HEK293 (cell line): ENCODE measurements at regions not wholly inside any gene's neighbourhood (a gene's known extent, or its start where the extent isn't known, plus 50 kb on each side); places are given as distances from the start of the nearest gene placed in this dataset.

ENCODE experiments used
- ATF2 ChIP-seq: fragments of 450-650 bp; formaldehyde crosslinking; IDR thresholded peaks from 2 replicates; pipeline ENCODE4 v1.5.1; 2016; ENCODE audit warnings: missing biosample characterization, missing genetic modification characterization, low read depth
- BCL11A ChIP-seq: fragments of 450-650 bp; formaldehyde crosslinking; IDR thresholded peaks from 2 replicates; pipeline ENCODE4 v1.5.1; 2016; ENCODE audit warnings: low read depth, missing biosample characterization, missing genetic modification characterization
- CTCF ChIP-seq: fragments of 450-650 bp; formaldehyde crosslinking; IDR thresholded peaks from 2 replicates; pipeline ENCODE4 v1.5.1; 2016; ENCODE audit warnings: missing biosample characterization, missing genetic modification characterization
- KLF1 ChIP-seq: fragments of 450-650 bp; formaldehyde crosslinking; IDR thresholded peaks from 2 replicates; pipeline ENCODE4 v1.5.1; 2016; ENCODE audit warnings: missing biosample characterization, missing genetic modification characterization
- KLF10 ChIP-seq: fragments of 450-650 bp; IDR thresholded peaks from 2 replicates; pipeline ENCODE4 v1.5.1; 2018; ENCODE audit warnings: missing biosample characterization, mild to moderate bottlenecking, missing genetic modification characterization
- PRDM6 ChIP-seq: fragments of 450-650 bp; formaldehyde crosslinking; IDR thresholded peaks from 2 replicates; pipeline ENCODE4 v1.5.1; 2017; ENCODE audit warnings: missing biosample characterization, missing genetic modification characterization
- SALL2 ChIP-seq: fragments of 450-650 bp; formaldehyde crosslinking; IDR thresholded peaks from 2 replicates; pipeline ENCODE4 v1.5.0; 2017; ENCODE audit warnings: missing biosample characterization, mild to moderate bottlenecking, missing genetic modification characterization, borderline replicate concordance
- SP7 ChIP-seq: fragments of 450-650 bp; formaldehyde crosslinking; IDR thresholded peaks from 2 replicates; pipeline ENCODE4 v1.5.1; 2016; ENCODE audit warnings: missing biosample characterization, missing genetic modification characterization
- TCF7L2 ChIP-seq: IDR thresholded peaks from 2 replicates; pipeline ENCODE4 v1.6.1; 2011; ENCODE audit warnings: low read depth, mild to moderate bottlenecking, inconsistent platforms, low read length, moderate library complexity, borderline replicate concordance
- ZBTB44 ChIP-seq: fragments of 450-650 bp; IDR thresholded peaks from 2 replicates; pipeline ENCODE4 v1.5.1; 2018; ENCODE audit warnings: missing biosample characterization, mild to moderate bottlenecking, missing genetic modification characterization
- ZNF558 ChIP-seq: fragments of 450-650 bp; formaldehyde crosslinking; IDR thresholded peaks from 2 replicates; pipeline ENCODE4 v1.5.1; 2016; ENCODE audit warnings: missing biosample characterization, missing genetic modification characterization
- ZNF830 ChIP-seq: fragments of 450-650 bp; IDR thresholded peaks from 2 replicates; pipeline ENCODE4 v1.5.0; 2018; ENCODE audit warnings: missing biosample characterization, missing genetic modification characterization, low read depth, mild to moderate bottlenecking, moderate library complexity
- ZSCAN30 ChIP-seq: fragments of 450-650 bp; IDR thresholded peaks from 2 replicates; pipeline ENCODE4 v1.5.1; 2018; ENCODE audit warnings: missing biosample characterization, mild to moderate bottlenecking, missing genetic modification characterization, moderate library complexity
- ZXDB ChIP-seq: fragments of 450-650 bp; formaldehyde crosslinking; IDR thresholded peaks from 2 replicates; pipeline ENCODE4 v1.5.1; 2016; ENCODE audit warnings: missing biosample characterization, missing genetic modification characterization

GRCh38 chr20:59095140-59095539, 52.6 kb upstream of the PRELID3B start:
- TF ChIP-seq CTCF (tag by site-specific recombination) (no peak), KLF1 (no peak), ATF2 (tag by site-specific recombination) (no peak), ZBTB44 (no peak), ZNF558 (tag by site-specific recombination) (no peak), ZNF830 (tag by site-specific recombination) (no peak), SALL2 (tag by site-specific recombination) (no peak), SP7 (tag by site-specific recombination) (no peak), PRDM6 (tag by site-specific recombination) (no peak), TCF7L2 (no peak), BCL11A (tag by site-specific recombination) (no peak), ZSCAN30 (tag by site-specific recombination) (no peak), ZXDB (no peak), KLF10 (tag by site-specific recombination) (no peak)
